ENCODE measurements at regions not wholly inside any gene's neighbourhood (a gene's known extent, or its start where the extent isn't known, plus 50 kb on each side); places are given as distances from the start of the nearest gene placed in this dataset.

DNA sequence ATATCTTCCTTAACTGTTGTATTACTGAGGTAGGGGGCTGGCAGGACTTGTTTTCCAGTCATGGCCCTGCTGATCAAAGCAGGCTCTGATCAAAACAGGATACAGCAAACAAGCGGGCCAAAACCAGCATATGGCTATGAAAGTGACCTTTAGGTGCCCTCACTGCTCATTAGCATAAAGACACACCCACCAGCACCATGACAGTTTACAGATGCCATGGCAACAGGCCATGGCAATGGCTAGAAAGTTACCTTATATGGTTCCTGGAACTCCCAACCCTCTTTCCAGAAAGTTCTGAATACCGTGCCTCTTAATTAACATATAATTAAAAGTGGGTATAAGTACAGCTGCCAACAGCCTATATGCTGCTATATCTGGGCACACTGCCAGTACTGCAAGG, 551.4 kb upstream of the SGCG start:
- TF ChIP-seq MAZ (IDR thresholded peaks at IDR 0.05; ENCODE audit: borderline replicate concordance, low read depth, low read length): no peak
- TF ChIP-seq CTCF (conservative IDR thresholded peaks at IDR 0.05; ENCODE audit: low read depth, low read length): no peak
- TF ChIP-seq MXI1 (IDR thresholded peaks at IDR 0.05; ENCODE audit: borderline replicate concordance, low read depth, low read length): no peak
- TF ChIP-seq, protein P1, sequence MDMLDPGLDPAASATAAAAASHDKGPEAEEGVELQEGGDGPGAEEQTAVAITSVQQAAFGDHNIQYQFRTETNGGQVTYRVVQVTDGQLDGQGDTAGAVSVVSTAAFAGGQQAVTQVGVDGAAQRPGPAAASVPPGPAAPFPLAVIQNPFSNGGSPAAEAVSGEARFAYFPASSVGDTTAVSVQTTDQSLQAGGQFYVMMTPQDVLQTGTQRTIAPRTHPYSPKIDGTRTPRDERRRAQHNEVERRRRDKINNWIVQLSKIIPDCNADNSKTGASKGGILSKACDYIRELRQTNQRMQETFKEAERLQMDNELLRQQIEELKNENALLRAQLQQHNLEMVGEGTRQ (IDR thresholded peaks at IDR 0.05; ENCODE audit: low read depth, low read length): no peak
- no peak for TF ChIP-seq CHD1 (IDR thresholded peaks at IDR 0.05; ENCODE audit: low read depth, low read length)
- TF ChIP-seq POLR2A (IDR thresholded peaks at IDR 0.05; ENCODE audit: low read depth, low read length): no peak
- TF ChIP-seq RAD21 (IDR thresholded peaks at IDR 0.05; ENCODE audit: low read length): no peak
- no peak for TF ChIP-seq RFX5 (IDR thresholded peaks at IDR 0.05; ENCODE audit: low read depth, low read length)
- TF ChIP-seq SMC3 (IDR thresholded peaks at IDR 0.05; ENCODE audit: low read depth, low read length): no peak
- TF ChIP-seq NFE2L2 (IDR thresholded peaks at IDR 0.05; ENCODE audit: low read depth, low read length): no peak
- TF ChIP-seq ELK1 (IDR thresholded peaks at IDR 0.05; ENCODE audit: borderline replicate concordance, low read depth, low read length): no peak
- no peak for TF ChIP-seq BHLHE40 (IDR thresholded peaks at IDR 0.05; ENCODE audit: low read depth, low read length)
- TF ChIP-seq FOS (IDR thresholded peaks at IDR 0.05; ENCODE audit: low read depth, low read length): no peak
- TF ChIP-seq RCOR1 (IDR thresholded peaks at IDR 0.05; ENCODE audit: insufficient replicate concordance, low read length): no peak
